T-helper 22 cell (primary cell): ENCODE measurements at regions not wholly inside any gene's neighbourhood (a gene's known extent, or its start where the extent isn't known, plus 50 kb on each side); places are given as distances from the start of the nearest gene placed in this dataset.
"Not testable (repeated sequence)": the region's sequence is repeated elsewhere in the genome, so short reads cannot be mapped to it uniquely, and the experiment has no call there.

ENCODE experiments used
- DNase-seq: peaks from one replicate; pipeline ENCODE4 v3.0.0-alpha.2; 2020; ENCODE audit warnings: low read depth

DNA sequence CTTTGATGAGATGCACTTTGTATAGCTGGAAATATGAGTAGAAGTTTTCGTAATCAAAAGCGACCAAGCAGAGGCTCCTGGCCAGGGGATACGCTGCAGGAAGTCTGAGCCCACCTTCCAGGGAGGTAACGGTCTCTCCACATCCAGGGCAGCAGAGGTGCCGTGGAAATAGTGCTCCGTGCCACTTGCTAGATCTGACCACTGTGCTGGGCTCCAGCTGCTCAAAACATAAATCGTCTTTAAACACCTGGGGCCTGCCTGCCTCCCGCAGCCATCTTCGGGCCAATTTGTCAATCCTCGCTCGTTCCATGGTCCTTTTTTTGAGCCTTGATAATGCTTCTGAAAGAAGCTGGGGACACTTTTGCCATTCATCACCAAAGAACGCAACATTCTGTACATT is 445.0 kb downstream of the ZNF536 start:
- DNase-seq: no peak

DNA sequence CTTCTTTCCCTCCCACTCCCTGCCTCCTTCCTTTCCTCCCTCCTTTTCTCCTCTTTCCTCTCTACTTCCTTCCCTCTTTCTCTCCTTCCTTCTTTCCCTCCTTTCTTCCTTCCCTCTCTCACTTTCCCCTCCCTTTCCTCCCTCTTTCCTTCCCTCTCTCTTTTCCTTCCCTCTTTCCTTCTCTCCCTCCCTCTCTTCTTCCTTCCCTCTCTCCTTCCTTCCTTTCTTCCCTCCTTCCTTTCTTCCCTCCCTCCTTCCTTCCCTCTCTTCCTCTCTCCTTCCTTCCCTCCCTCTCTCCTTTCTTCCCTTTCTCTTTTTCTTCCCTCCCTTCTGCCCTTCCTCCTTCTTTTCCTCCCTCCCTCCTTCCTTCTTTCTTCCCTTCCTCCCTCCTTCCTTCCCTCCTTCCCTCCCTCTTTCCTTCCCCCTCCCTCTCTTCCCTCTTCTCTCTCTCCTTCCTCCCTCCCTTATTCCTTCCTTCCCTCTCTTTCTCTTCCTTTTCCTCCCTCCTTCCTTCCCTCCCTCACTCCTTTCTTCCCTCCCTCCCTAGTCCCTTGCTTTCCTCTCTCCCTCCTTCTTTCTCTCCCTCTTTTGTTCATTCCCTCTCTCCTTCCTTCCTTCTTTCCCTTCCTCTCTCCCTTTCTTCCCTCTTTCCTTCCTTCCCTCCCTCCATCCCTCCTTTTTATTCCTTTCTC is 443.9 kb downstream of the ZNF536 start:
- DNase-seq: no peak

DNA sequence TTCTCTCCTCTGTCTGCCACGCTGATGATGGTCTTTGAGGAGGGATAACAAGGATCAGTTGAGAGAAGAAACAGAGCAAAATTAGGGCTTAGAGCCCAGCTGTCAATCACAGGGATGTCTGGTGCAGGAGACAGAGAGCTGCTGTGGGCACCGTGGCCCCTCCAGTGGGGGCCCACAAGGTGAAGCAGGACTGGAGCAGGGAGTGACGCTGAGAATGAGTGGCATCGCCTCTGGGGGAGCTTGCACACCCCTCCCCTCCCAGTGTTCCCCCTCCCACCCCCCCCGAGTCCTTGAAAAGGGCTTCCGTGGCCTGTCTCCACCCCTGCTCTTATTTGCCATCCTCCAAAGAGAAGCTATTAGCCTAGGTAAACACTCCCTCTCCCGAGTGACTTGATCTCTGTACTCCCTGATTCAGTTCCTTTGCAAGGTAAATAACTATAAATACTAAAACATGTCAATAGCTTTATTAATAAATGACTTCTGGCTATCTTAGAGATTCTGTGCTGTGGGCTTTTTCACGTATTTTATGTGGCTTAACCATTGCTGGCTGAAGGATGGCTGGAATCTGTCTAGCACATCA is 440.0 kb downstream of the ZNF536 start:
- no peak for DNase-seq

DNA sequence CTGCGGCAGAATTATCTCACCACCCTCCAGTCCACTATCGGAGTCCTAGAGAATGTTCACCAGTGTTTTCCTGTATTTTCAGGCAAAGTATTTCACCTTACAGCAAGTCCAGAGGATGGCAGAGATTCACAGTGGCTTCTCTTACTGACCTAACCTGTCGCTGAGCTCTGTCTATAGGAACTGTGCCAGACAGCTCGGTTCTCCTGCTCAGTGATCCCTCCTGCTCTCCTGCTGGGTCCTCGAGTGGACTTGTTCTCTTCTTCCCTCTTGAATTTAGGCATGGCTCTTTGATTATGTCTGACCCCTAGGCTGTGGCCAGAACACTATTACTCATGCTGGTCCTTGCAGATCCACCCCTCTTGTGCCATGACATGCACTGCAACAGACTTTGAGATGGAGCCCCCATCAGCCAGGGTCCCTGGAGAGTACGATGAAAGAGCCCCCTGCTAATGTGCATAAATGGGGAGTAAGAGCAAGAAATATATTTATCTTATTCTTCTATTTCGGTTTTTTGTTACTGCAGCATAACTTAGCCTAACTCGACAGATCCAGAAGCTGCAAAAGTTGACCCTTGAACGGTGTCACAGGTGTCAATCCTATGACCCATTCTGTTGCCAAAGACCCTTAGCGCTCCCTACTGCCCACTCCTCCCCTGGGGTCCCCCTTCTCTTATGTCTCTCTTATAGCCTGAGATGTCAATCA is 439.4 kb downstream of the ZNF536 start:
- no peak for DNase-seq

DNA sequence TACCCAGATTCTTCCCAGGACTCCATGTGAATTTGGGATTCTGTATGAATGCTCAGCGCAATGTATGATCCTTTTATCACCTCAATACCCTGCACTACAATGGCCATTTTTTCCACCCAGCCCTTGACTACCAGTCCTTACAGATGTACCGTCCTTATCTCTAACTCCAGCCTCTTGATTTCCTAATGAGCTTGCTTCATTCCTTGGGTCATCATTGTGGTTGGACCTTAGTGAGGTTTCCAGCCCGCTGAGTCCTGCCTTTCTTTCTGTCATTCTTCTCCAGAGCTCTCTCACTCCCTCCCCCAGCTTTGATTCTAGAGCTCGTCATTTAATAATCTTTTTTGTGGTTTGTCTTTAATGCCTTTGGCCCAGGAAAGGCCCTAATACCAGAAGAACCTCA is 438.5 kb downstream of the ZNF536 start:
- no peak for DNase-seq

DNA sequence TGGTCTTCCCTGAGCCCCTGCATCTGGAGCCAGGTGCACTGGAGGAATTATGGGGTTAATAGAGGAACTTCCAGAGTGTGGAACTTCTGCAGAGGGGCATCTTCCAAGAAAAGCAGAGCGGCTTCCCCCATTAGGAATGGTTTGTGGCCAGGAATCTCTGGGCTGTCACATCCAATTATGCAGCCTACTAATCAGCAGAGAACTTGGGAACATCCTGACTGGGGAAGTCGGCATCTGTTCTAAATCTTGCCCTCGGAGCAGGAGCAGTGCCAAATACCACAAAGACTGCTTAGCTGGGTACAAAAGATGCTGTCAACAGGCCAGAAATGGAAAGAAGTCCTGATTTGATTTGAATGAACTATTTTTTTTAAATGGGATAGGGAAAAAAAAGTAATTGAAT is 435.1 kb downstream of the ZNF536 start:
- no peak for DNase-seq

DNA sequence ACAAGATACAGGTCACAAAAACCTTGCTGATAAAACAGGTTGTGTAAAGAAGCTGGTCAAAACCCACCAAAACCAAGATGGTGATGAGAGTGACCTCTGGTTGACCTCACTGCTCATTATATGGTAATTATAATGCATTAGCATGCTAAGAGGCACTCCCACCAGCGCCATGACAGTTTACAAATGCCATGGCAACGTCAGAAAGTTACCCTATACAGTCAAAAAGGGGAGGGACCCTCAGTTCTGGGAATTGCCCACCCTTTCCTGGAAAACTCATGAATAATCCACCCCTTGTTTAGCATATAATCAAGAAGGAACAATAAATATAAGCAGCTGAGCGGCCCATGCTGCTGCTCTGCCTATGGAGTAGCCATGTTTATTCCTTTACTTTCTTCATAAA is 434.1 kb downstream of the ZNF536 start:
- DNase-seq: no peak

DNA sequence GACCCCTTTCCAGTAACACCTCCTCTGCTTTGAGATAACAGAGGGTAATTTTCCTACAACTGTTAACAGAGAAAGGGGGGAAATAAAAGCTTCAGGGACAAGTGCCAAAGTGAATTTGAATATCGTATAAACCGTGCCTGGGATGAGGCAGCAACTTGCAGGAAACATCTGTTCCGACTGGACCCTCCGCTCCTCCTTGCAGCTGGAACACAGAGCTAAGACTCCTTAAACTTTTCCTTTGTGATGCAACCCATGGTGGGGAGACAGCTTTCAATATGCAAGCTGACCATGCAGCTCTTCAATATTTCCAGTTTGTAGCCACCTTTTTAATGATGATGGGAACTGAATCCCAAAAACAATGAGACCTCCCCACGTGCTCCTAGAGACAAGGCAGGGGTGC is 432.6 kb downstream of the ZNF536 start:
- DNase-seq: no peak

DNA sequence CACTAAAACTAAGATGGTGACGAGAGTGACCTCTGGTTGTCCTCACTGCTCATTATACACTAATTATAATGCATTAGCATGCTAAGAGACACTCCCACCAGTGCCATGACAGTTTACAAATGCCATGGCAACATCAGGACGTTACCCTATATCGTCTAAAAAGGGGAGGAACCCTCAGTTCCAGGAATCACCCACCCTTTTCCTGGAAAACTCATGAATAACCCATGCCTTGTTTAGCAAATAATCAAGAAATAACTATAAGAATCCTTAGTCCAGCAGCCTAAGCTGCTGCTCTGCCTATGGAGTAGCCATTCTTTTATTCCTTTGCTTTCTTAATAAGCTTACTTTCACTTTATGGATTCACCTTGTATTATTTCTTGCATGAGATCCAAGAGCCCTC is 432.1 kb downstream of the ZNF536 start:
- DNase-seq: not testable (repeated sequence)

DNA sequence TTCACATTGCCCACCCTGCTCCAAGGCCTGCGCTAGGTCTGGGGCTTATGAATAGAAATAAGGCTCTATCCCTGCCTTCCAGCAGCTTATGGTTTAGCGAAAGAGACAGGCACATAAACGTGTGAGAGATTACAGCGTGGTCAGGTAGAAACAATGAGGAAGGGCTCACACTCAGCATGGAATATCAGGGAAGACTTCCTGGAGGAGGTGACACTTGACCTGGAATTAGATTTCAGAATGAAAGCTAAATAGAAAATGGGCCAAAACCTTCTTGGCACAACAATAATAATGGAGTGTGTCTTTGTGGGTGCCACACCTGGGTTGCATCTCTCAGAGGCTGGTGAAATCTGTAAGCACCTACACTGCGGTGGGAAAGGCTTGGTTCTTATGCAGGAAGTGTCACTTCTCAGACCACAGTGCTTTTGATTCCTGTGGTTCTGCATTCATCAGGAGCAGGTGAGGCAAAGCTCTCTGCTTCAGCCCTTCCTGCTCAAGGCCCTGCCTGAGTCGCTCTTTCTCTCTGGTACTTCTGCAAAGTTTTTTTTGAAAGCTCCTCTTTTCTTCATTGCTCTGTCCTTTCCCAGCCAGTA is 430.3 kb downstream of the ZNF536 start:
- no peak for DNase-seq

DNA sequence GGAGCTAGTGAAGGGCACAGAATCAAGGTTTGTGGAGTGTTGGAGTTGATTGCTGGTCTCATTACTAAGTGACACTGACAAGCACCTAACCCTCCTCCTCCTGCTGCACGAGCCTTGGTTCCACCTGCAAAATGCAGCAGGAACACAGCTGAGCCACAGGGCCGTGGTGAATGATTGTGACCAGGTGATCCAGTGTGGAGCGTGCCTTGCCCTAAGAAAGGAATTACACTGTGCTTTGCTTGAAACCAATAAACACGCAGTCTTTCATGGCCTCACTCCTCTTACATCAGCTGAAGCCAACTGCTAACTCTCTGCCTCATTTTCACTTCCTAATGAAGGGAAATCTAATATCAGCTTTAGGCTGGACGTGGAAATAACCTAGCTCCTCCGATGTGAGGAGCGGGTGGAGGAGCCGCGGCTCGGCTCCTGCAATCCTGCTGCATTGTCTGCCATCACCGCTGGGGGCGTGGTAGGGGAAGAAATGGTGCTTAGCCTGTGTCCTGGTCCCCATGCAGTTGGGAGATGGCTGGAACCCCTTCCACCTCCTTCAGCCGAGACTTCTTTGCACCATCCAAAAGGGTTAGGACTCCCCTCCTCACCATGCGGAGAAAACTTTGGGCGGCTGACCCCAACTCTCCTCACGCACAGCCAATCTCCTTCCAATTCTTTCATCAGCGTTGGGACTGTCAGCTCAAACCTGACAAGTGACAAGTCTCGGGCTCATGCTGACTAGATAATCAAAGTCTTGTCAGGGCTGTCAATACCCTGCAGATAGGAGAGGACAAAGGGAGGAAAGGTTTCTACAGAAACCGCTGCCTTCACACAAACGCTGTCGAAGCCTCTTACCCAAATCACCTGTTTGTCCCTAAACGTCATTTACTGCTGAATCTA is 427.9 kb downstream of the ZNF536 start:
- no peak for DNase-seq

DNA sequence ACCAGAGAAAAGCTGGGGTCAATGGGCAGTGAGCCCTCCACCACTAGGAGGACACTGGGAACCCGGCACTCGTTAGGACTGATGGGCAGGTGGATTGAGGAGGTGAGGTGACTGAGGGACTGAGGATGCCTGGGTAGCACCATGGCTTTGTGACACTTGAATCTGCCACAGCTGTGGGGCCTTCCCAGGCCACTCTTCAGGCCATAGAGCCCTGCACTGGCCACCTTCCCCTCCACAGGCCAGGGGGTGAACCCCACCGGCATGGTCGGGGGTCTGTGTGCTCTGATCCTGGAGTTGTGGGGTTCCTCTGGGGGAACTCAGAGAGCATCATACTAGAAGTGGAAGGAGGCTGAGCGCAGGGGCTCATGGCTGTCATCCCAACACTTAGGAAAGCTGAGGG is 423.5 kb downstream of the ZNF536 start:
- no peak for DNase-seq

DNA sequence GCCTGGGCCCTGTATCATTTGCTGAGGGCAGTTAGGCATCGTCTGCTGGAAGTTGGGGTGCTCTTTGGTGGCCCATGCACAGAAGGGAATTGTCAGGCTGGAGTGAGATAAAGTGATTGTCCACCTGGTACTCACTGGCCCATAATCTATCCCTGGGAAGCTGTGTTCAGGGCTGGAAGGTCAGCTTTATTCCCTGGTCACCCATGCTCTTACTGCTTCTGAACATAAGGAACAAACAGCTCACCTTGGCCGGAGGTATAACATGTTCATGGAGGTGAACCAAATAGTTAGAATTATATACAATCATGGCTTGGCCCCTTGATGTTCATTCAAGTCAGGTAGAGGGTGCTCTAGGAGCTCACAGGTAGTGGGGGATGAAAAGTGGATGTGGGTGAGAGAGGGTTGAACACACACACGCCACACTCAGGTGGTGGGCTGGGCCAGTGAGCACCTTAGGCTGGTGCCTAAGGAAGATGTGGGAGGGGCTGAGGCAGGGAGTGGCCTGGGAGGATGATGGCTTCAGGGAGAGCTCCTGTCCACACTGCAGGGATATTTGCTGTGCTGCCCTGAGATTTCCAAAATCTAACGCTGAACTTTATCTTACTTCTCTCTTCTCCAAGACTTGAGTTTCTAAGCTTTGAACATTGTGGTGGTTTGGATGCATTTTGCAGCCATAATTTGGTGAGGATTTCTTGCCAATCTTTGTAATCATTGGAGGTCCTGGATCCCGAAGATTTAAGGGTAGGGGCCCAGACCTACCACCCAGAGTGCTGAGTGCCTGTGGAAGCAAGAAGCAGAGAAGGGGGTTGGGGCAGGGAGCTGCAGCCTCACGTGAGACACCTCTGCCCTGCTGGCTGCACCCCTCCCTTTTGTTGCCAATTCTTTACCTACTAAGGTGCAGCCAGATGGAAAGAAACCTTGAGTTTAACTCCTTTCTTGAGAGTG is 420.6 kb downstream of the ZNF536 start:
- no peak for DNase-seq

DNA sequence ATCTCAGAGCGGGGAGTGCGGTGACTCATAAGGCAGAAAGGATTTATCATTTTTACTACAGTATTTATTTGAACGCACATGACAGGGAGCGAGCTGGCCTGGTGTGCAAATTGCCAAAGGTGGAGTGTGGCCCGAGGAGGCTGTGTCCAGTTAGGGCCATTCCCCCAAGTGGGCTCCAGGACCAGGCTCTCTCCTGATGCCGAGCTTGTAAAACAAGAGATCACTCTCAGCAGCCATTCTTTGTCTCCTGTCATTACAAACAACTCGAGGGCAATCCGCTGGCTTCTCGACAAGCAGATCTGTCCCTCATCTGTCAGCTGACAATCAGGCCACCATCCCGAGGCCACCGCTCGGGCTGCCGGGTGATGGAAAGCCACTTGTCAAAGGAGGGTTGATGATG is 418.9 kb downstream of the ZNF536 start:
- no peak for DNase-seq

DNA sequence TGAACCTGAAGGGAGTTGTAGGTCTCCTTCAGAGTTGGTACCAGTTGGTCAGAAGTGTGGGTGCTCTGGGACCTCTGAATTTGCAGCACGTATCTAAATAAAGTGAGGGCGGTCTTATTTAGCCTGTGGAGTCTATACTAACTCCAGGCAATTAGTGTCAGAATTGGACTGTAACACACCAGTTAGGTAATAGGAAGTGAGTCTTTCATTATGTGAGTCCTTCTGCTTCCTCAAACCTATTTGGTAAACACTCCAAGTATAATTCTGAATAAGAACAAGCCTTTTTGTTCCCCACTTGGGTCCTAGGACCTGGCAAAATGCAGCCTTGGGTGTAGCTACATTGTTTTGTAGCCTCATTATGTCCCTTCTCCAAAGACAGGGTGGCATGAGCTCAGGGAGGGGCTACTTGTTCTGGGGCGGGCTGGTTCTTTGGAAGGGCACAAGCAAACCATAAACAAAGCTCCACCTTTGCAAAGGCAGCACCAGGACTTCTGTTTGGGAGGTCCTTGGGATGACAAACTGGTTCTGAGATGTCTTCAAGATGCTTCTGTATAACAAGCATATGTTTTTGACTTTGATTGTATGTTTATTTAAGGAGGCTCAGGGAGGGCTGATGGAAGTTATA is 418.0 kb downstream of the ZNF536 start:
- DNase-seq: no peak

DNA sequence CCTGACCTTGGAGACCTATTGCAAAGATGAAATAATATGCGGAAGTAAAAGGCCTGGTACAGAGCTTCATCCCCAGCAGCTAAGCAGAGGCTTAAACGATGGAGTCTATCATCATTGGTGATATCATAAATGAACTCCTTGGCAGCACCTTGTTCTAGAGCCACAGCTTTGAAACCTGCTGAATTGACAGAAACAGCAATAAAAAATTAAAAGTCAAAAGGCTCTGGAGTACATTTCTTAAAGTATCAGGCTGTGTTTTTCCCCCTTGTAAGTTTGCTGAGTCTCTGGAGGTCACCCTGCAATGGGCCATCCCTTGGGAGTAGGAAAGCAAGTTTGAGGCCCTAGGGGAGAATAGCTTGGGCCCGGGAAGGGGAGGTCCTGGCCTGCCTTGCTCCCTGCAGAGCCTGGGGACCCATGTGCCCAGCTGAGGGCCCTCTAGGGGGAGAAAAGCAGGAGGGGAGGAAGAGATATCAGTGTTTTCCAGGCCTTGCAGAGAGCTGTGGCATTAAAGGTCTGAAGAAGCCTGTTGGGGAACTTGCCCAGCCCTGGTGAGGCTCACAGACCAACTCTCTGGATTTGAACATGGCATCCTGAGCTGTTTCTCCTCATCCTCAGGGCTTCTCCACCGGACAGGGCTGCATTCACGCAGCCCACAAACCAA is 416.1 kb downstream of the ZNF536 start:
- no peak for DNase-seq

DNA sequence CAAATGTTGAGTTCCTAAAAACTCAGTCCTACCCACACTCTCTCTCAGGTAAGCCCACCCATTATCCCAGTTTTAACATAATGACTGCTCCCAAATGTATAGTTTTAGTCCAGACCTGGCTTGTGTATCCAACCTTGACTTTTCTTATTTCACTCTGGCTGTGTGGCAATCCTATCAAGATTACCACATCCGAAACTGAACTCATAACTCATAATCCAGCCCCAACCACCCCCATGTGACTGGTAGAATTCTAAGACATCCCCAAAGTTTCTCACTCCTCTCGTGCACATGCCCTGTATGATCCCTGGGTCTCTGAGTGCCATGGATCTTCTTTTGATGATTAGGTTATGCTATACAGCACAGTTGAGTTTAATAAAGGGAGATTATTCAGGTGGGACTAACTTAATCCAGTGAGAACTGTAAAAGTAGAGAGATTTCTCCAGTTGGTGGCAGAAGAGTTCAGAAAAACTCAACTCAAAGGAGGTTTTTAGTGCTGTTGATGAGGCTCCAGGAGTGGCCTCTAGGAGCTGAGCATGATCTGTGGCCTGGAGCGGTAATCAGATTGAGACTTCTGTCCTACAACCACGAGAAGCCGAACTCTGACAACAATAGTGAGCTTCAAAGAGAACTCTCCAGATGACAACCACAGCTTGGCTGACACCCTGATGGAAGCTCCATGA is 413.4 kb downstream of the ZNF536 start:
- no peak for DNase-seq

DNA sequence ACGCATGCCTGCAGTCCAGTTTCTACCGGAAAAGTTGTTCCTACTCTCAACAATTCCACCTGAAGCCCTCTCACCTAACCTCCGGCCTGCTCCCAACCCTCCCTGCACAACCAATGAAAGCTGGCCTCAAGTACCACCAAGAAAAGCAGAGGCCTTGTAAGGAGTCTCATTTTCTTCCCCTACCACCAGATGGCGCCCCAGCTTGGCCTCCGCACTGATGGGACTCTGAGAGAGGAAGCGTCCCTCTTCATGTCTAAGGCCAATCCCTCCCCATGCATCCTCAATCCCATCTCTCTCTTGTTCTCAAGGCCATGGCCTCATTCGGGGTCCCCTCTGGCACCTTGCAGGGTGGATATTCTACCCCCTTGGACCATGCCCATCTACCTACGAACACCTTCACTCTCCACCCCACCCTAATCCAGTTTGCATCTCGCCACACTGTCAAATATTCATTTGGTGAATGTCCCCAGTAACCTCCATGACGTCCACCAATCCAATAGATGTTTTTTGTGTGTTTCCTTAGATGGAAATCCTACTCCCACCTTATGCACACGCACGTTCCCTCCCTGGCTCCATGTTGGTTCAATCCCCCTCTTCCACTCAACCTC is 412.8 kb downstream of the ZNF536 start:
- peak; percentile 12 for DNase-seq

DNA sequence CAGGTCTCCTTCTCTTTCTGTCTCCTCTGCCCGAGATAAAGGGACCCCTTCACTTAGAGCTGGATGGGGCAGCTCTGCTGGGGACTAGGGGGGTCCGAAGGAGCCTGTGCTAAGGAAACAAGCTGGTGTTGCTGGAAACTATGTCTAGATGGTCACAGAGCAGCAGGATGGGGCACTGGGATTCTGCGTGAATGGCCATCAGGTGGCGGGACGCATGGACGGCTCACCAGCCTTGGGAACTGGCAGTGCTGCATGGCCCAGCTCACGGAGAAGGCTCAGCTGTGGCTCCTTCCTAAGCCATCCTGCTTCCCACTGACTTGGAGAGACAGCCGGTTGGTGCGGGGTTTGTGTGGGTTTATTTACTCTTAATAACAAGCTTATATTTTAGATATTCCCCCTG is 411.8 kb downstream of the ZNF536 start:
- DNase-seq: no peak
